ENCODE measurements at regions not wholly inside any gene's neighbourhood (a gene's known extent, or its start where the extent isn't known, plus 50 kb on each side); places are given as distances from the start of the nearest gene placed in this dataset.
A peak's percentile ranks its signal among the peaks of the same experiment; 100 is the strongest.

DNA sequence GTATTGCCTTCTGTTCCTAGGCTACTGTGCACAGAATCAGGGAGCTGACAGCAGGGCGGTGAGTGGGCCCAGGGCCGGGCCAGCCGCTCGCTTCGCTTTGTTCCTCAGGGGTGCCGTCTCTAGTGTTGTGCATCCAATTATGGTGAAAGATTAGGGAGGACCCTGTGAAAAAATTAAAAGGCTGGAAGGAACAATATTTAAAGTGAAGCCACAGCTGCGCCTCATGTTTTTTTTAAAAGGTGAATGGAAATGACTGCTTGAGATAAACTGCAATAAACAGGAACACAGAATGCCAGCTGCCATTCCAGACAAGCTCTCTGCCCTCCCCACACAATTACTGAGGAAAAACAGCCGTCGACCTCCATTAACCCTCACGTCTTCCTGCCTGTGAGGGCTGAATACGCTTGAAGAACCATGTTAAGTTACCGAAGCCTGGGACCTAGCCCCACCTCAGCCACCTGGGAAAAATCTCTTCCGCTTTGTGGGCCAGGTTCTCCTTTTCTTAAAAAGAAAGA lies 132.0 kb upstream of the IL12A start:
- no peak for DNase-seq

DNA sequence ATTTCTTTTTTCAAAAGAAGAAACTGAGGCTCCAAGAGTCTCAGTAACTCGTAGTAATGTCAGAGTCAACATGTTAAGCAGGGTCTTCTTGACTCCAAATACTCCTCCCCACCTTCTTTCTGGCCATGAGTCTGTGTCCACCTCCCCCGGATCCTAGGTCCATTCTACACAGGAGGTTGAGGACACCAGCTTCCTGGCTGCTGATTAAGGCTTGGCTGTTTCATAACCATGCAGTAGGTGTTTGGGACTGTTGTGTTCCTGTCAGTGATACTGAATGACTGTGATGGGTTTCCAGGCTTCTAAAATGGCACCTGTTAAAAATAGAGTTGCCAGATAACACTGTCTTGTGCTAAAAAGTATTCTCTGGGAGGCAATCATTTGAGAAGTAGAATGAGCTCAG lies 130.8 kb upstream of the IL12A start:
- no peak for DNase-seq

DNA sequence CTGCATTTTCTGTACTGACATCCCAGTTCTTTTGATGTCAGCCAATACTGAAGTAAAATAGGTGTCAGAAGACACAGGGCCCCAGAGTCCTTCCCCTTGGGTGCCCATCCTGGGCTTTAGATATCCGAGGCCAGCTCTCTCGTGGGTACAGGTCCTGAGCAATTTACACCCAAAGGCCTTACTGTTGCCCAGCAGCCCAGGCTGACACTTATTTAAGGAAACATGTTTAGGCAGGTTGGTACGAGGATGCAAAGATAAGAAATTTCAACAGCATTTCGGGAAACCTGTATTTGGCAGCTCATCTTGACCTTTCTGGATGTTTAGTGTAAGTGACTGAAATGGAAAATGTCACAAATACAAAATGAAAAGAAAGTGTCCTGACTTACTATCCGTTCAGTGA lies 130.0 kb upstream of the IL12A start:
- no peak for DNase-seq

GRCh38 chr3:159859424-159859823 lies 129.2 kb upstream of the IL12A start:
- DNase-seq: no peak

- DNase-seq: no peak
Measured at GRCh38 chr3:159859836-159860235, 128.8 kb upstream of the IL12A start.

DNA sequence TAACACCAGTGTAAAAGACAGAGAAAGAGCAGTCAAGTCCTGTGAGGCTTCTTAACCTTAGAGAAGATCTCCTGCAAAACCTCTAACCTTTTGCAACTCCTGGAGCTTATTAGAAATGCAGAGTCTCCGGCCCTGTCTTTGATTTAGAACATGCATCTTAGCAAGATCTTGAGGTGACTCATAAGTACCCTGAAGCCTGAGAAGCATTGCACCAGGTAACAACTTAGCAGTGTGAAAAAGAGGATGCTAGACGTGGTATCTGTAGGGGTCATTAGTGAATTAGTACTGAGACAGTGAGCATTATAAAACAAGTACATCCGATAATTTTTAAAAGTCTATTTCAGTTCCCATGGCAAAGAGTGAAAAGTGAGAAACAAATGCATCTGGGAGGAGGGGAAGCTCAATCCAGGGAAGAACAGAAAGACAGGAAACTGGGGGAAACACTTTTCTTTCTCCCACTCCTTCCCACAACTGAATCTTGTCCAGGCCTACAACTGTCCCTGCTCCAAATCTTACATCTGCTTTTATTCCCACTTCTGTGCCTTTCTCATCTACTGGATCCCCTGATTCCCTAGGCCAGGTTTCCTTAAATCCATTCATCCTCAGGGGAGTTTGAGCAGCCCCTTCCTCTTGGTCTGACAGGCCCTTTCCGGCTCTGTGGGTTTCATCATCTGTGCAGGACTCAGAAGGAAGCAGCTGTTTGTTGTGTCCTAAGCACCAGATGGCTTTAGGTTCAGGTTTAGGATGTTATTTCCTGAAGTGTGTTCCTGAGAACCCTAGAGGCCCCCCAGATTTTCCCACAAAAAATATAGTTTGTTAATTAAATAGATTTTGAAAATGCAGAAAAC lies 128.1 kb upstream of the IL12A start:
- DNase-seq: no peak

DNA sequence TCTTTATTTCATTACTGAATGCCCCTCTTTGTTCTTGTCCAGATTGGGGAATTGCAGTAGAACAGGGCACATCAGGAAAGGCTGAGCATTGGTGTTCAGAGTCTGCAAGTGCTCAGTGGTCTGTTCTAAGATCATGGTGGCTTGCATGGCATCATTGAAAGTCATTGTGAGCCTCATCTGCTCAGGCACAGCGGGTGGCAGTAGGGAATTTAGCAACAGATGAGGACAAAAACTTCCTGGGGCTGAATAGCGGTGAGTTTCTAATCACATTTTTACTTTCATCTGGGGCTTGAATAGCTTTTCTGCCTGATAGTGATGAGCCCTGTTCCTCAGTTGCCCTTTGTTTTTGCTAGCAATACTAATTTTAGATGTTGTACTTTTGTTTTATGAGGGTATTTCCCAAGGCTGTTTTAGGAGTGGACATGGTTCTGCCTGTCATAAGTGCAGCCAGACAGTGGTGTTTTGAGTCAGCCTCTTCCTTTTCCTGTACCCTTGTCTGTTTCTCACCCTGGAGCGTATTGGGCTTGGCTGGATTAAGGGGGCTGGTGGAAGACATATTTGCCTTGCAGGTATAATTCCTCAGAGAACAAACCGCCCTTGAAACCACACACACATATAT lies 127.2 kb upstream of the IL12A start:
- DNase-seq: no peak

DNA sequence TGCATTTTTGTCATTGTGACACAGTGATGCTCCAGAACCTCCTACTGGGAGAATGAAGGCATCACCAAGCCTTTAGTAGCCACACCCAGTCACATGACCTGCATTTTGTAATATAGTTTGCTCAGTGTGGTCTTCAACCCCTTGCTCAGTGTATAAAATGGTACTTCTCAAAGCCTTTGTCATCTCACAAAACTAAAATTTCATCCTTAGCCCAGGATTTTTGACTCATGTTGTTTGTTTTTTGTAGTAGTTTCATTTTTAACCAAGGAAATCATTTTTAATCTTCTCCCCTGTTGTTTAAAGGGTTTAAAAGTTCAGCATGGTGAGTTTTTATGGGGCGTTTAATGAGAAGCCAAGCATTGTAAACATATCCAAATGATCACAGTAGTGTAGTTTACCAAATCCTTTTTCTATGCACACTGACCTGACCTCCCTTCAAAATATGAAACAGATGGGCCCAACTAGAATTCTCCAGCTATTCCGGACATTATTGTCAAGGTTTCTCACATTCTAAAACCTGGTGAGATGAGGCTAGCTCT lies 123.5 kb upstream of the IL12A start:
- DNase-seq: peak; percentile 40

DNA sequence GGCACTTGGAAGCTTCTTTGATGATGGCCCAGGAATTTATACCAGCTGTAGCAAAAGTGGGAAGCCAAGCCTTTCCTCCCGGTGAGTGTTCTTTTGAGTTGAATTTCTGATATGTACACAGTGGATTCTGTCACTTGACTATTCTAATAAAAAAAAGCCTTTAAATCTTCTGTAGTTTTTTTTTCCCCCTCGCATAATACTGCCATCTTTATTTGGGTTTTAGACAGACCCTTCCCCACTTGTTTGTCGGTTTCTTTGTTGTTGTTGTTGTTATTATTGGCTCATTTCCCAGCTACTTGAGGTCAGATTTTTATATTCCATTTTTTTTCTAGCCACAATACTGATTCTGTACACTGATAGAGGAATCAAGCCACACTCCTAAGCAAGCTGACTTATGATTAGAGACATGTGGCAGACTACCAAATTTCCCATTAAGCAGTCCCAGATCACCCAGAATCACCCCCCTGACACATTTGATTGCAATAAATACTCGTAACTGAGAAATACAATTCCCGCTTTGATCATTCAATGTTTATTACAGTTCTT lies 122.4 kb upstream of the IL12A start:
- no peak for DNase-seq

GRCh38 chr3:159867372-159867771 lies 121.3 kb upstream of the IL12A start:
- DNase-seq: no peak

DNA sequence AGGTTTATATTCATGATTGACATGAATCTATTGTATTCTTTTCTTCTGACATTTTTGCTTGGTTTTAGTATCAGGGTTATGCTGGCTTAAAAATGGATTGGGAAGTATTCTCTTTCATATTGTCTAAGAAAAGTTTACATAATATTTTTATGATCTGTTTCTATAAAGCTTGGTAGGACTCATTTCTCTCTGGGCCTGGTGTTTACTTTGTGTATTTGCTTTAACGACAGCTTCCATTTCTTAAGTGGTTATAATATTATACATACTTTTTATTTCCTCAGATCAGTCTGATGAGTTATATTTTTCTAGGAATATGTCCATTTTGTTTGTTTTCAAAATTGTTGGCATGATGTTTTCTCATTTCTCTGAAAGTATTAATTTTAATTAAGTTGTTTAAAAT lies 117.9 kb upstream of the IL12A start:
- no peak for DNase-seq

DNA sequence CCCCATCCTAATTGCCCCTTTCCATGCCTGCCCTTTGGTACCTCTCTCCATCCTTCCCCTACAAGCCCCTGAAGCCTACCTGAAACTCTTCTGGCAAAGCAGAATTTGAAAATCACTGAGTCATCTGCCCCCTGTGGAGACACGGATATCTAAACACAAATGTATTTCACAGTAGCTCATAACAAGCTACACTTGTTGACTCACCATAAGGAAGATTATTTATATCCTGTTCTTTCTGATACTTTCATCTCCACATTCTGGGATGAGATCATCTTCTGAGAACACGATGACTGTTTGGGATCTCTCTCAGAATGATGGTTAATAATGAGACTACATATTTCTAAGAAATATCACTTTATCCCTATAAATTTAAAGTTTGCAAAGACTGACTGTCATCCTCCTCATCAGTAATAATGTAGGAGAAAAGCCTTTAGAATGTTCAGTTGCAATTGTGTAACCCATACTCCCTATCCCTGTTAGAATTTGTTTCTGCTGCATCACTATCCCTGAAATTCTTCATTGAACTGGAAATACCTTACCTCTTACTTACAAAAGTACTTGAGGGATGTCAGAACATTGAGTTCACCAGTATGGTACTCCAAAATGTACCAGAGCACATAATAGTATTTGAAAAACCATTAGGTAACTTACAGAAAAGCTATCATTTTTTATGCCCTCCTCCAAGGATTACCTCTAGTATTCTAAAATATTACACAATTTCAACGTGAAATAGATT lies 116.1 kb upstream of the IL12A start:
- peak; percentile 96 for DNase-seq

GRCh38 chr3:159875116-159875515 lies 113.5 kb upstream of the IL12A start:
- no peak for DNase-seq

DNA sequence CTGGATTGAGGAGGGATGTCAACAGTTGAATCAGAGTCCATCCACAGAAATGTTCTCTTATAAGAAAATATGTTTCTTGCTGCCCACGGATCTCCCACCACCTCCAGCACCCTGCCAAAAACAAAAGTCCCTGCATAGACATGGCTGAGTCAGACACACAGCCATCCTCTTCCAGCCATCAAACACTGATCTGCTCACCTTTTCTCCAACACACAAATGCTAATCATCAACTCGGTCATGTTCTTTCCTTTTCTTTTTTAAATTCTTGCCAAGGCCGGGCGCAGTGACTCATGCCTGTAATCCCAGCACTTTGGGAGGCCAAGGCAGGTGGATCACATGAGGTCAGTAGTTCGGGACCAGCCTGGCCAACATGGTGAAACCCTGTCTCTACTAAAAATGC lies 110.7 kb upstream of the IL12A start:
- no peak for DNase-seq

DNA sequence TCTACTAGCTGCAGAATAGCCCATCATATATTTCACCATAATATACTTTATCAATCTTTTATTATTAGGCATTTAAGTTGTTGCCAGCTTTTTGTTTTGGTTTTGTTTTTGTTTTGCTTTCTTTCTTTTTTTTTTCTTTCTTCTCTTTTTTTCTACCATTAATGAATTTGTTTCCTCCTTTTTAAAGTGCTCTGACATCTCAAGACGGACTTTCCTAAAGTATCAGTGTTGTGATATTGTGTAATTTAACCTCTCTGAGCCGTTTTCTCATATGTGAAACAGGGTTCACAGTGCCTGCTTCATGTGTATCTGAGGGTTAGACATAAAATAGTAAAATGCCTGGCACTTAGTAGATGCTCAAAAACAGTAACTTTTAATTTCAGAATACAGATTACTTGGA lies 109.5 kb upstream of the IL12A start:
- no peak for DNase-seq

GRCh38 chr3:159879598-159879997 lies 109.0 kb upstream of the IL12A start:
- no peak for DNase-seq

GRCh38 chr3:159881208-159881607 lies 107.4 kb upstream of the IL12A start:
- no peak for DNase-seq

GRCh38 chr3:159881828-159882309 lies 106.8 kb upstream of the IL12A start:
- no peak for DNase-seq

DNA sequence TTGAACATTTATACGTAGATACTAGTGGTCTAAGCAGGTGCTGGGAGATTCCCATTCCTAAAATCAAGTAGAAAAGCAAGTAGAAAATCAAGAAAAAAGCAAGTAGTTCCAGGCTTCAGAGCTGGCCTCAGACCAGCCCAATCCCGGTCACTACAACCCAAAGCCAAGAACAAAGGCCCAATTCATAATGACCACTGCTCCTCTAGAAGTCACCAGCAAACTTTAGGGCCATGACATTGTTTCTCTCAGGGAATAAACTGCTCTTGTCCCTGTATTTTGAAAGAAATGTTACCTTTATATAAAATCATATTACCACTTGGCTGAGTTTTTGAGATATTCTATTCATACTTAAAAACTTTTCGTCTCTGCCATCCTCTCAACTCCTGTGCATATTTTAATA lies 106.3 kb upstream of the IL12A start:
- no peak for DNase-seq

DNA sequence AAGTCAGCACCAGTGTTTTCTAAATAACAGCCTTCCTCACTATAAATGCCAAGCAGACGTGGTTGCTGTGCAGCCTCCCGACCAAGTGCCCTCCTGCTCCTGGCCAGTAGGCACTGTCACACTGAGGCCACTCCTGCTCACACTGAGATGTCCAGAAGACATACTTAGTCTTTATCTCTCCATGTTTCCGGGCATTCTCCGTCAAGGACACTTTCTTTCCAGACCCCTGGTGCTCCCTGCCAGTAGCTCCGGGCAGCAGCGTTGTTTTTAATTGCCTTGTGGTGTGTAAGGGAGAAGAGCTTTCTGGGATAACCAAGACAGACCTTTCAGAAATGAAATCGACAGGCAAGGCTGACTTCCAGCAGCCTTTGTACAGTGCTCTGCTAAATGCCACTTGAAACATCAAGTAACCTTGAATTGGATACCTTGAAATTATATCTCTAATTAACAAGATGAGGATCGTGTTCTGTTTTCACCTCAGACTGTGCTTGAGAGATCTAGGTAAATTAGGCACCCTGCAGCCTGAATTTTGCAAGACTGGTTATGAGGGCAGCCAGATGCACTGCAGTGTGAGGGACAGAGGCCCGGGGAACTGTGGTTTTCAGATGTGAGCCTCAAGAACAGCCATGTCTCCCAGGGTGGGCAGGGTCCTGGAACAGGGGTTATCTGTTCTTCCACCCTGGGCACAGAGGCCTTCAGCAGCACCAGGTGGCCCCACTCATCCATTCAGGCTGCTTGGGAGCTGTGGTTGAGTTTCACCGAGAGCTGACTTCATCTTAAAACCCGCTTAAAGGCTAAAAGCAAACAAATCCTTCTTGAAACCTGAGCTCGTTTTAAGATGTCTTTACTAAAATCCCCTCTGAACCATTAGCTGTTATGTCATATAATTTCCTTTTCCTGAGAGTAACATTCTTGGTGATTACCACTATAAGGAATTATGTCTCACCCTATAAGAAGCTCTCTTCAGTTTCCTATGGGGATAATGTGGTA lies 105.5 kb upstream of the IL12A start:
- peak; percentile 92 for DNase-seq

DNA sequence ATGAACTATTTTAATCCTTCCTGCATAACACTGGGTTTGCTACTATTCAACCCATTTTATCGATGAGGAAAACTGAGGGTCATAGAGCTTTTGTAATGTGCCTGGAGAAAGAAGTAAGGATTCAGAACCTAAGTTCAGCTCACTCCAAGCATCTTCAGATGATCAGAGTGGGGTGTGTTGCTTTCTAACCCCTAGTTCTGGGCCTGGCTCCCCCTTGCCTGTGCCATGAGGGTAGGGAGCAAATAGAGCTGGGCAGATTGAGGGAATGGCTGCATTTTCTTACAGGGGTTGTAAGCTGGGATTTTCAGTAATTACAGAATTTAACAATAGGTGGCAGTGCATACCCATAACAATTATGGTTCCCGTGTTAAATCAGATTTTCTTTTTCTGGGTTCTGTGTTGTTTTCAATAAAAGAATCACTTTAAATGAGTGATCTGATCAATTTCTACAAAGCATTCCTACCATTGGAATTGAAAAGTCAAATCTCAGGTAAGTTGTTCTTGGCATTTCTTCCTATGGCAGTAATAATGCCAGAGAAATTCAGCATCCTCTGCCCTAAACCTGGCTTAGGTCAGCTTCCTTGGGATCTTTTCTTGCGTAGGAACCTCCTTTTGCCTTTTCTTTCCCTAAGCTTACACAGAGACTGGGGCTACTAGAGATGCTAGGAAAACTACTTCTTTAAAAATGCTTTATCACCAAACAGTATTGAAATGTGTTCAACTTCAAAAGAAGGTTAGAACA lies 103.8 kb upstream of the IL12A start:
- DNase-seq: peak; percentile 49
